GM23338 (cell line): ENCODE measurements at regions not wholly inside any gene's neighbourhood (a gene's known extent, or its start where the extent isn't known, plus 50 kb on each side); places are given as distances from the start of the nearest gene placed in this dataset.

Experiments
- ATAC-seq: fragments of 200-7000 bp; cut with Tn5 transposase; 3 replicates; pipeline ENCODE4 v1.9.1; 2020
- DNase-seq: peaks from one replicate; pipeline ENCODE4 v3.0.0-alpha.2; 2015; ENCODE audit warnings: low spot score
- H2AFZ ChIP-seq: fragments of 200-600 bp; sonication (generic); 2 replicates; pipeline ENCODE4 v1.8.0; 2016; ENCODE audit warnings: antibody characterized with exemption, mild to moderate bottlenecking, moderate library complexity
- H3F3A ChIP-seq: fragments of 200-600 bp; sonication (generic); replicated peaks from 2 replicates; pipeline ENCODE4 v1.8.0; 2017; ENCODE audit warnings: antibody characterized with exemption, mixed run types, low read depth
- H3K27ac ChIP-seq: fragments of 200-600 bp; sonication (generic); 2 replicates; pipeline ENCODE4 v1.6.1; 2016; ENCODE audit warnings: low read depth
- H3K27me3 ChIP-seq: fragments of 200-600 bp; sonication (generic); 2 replicates; pipeline ENCODE4 v1.8.0; 2016; ENCODE audit warnings: mild to moderate bottlenecking, mixed run types, moderate library complexity; ENCODE audit not compliant: insufficient read depth
- H3K36me3 ChIP-seq: fragments of 200-600 bp; sonication (generic); 2 replicates; pipeline ENCODE4 v1.8.0; 2016; ENCODE audit warnings: mild to moderate bottlenecking; ENCODE audit not compliant: insufficient read depth
- H3K4me1 ChIP-seq: fragments of 200-600 bp; sonication (generic); 2 replicates; pipeline ENCODE4 v1.8.0; 2016; ENCODE audit warnings: mild to moderate bottlenecking, moderate library complexity; ENCODE audit not compliant: insufficient read depth
- H3K4me2 ChIP-seq: fragments of 200-600 bp; sonication (generic); 2 replicates; pipeline ENCODE4 v1.7.1; 2017; ENCODE audit warnings: mixed run types
- H3K4me3 ChIP-seq: fragments of 200-600 bp; sonication (generic); 2 replicates; pipeline ENCODE4 v1.6.1; 2016; ENCODE audit warnings: mixed run types
- H3K79me2 ChIP-seq: fragments of 200-600 bp; sonication (generic); replicated peaks from 2 replicates; pipeline ENCODE4 v1.8.0; 2017; ENCODE audit warnings: mild to moderate bottlenecking; ENCODE audit not compliant: insufficient read depth
- H3K9me2 ChIP-seq: fragments of 200-600 bp; sonication (generic); 2 replicates; pipeline ENCODE4 v1.8.0; 2017; ENCODE audit not compliant: insufficient read depth
- H4K20me1 ChIP-seq: fragments of 200-600 bp; sonication (generic); replicated peaks from 2 replicates; pipeline ENCODE4 v1.8.0; 2017; ENCODE audit warnings: mild to moderate bottlenecking; ENCODE audit not compliant: insufficient read depth
- H3K27ac Mint-ChIP-seq: 2 replicates; pipeline ENCODE4 v1.8.0; 2020; ENCODE audit warnings: inconsistent platforms, mild to moderate bottlenecking, moderate library complexity, mixed read lengths
- H3K27me3 Mint-ChIP-seq: 3 replicates; pipeline ENCODE4 v1.8.0; 2022; ENCODE audit warnings: low read depth, mild to moderate bottlenecking, moderate library complexity, mixed read lengths, inconsistent platforms; ENCODE audit not compliant: insufficient read depth, poor library complexity
- H3K36me3 Mint-ChIP-seq: 3 replicates; pipeline ENCODE4 v1.8.0; 2021; ENCODE audit warnings: low read depth, mild to moderate bottlenecking, inconsistent platforms, moderate library complexity, mixed read lengths
- H3K4me1 Mint-ChIP-seq: 3 replicates; pipeline ENCODE4 v1.8.0; 2020; ENCODE audit warnings: mild to moderate bottlenecking, inconsistent platforms, mixed read lengths
- H3K4me3 Mint-ChIP-seq: 3 replicates; pipeline ENCODE4 v1.8.0; 2021; ENCODE audit warnings: moderate library complexity, mild to moderate bottlenecking, inconsistent platforms, mixed read lengths
- H3K9me3 Mint-ChIP-seq: 3 replicates; pipeline ENCODE4 v1.8.0; 2020; ENCODE audit warnings: moderate library complexity, mild to moderate bottlenecking, inconsistent platforms, mixed read lengths
- CREB1 ChIP-seq: fragments of 250-450 bp; sonication (Bioruptor Pico); IDR thresholded peaks from 2 replicates; pipeline ENCODE4 v1.5.0; 2020; ENCODE audit warnings: low read depth, mild to moderate bottlenecking, moderate library complexity
- EZH2 ChIP-seq: fragments of 200-600 bp; sonication (generic); IDR thresholded peaks from one replicate; pipeline ENCODE4 v1.8.0; 2017; ENCODE audit warnings: antibody characterized with exemption, mild to moderate bottlenecking, low read depth; ENCODE audit not compliant: unreplicated experiment
- EZH2phosphoT487 ChIP-seq: fragments of 200-600 bp; sonication (generic); IDR thresholded peaks from one replicate; pipeline ENCODE4 v1.8.1; 2018; ENCODE audit warnings: antibody characterized with exemption; ENCODE audit not compliant: unreplicated experiment
- JUNB ChIP-seq: IDR thresholded peaks from one replicate; pipeline ENCODE4 v1.6.1; 2016; ENCODE audit warnings: antibody characterized with exemption; ENCODE audit not compliant: unreplicated experiment
- NANOG ChIP-seq: IDR thresholded peaks from 2 replicates; pipeline ENCODE4 v1.6.1; 2016; ENCODE audit warnings: antibody characterized with exemption, borderline replicate concordance
- POLR2AphosphoS5 ChIP-seq: IDR thresholded peaks from 2 replicates; pipeline ENCODE4 v1.6.1; 2016; ENCODE audit warnings: antibody characterized with exemption, low read depth
- STAT1 ChIP-seq: IDR thresholded peaks from one replicate; pipeline ENCODE4 v1.6.1; 2016; ENCODE audit warnings: antibody characterized with exemption; ENCODE audit not compliant: unreplicated experiment
- ZNF114 ChIP-seq: fragments of 250-450 bp; sonication (Bioruptor Pico); IDR thresholded peaks from 2 replicates; pipeline ENCODE4 v1.5.0; 2020; ENCODE audit warnings: mild to moderate bottlenecking, moderate library complexity
- TF ChIP-seq, protein P1 (sequence below): fragments of 250-450 bp; sonication (Bioruptor Pico); IDR thresholded peaks from 2 replicates; pipeline ENCODE4 v1.5.0; 2020; ENCODE audit warnings: mild to moderate bottlenecking, moderate library complexity
- TF ChIP-seq, protein P2 (sequence below): IDR thresholded peaks from 2 replicates; pipeline ENCODE4 v1.6.1; 2016; ENCODE audit warnings: antibody characterized with exemption
- TF ChIP-seq, protein P3 (sequence below): IDR thresholded peaks from one replicate; pipeline ENCODE4 v1.6.1; 2018; ENCODE audit warnings: antibody characterized with exemption; ENCODE audit not compliant: unreplicated experiment

DNA sequence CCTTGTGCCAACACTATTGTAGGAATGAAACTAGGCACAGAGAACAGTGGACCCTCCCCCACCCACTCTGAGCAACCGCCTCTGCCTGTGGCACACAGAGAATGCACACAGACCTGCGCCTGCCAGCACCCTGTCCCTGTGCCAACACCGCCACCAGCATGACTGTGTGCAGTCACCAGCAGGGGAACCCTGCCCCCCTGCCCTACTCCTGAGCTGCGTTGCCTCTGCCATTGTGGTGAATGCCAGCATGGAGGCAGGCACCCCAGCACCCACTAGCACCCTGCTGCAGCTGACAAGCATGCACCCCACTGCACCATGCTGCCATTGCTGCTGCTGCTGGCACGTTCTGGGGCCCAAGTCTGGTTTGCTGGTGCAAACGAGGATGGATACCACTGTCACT, 94.4 kb upstream of the PRLR start:
- H3K4me1 ChIP-seq: no peaks in the 10 kb centered on the region
- no peak overlapping the region for H2AFZ ChIP-seq
- no peak overlapping the region for H3K4me2 ChIP-seq
- no peak overlapping the region for H3K27ac ChIP-seq
- H4K20me1 ChIP-seq: no peaks in the 10 kb centered on the region
- Mint-ChIP-seq H3K9me3 (no peaks in the 10 kb centered on the region), H3K27ac (no peak overlapping the region), H3K4me1 (no peaks in the 10 kb centered on the region), H3K27me3 (peaks cover 2% of the 10 kb centered on the region), H3K4me3 (no peak overlapping the region), H3K36me3 (no peaks in the 10 kb centered on the region)
- ATAC-seq (no peak), DNase-seq (no peak)
- no peaks in the 10 kb centered on the region for H3K79me2 ChIP-seq
- no peaks in the 10 kb centered on the region for H3K27me3 ChIP-seq
- TF ChIP-seq, protein P1, sequence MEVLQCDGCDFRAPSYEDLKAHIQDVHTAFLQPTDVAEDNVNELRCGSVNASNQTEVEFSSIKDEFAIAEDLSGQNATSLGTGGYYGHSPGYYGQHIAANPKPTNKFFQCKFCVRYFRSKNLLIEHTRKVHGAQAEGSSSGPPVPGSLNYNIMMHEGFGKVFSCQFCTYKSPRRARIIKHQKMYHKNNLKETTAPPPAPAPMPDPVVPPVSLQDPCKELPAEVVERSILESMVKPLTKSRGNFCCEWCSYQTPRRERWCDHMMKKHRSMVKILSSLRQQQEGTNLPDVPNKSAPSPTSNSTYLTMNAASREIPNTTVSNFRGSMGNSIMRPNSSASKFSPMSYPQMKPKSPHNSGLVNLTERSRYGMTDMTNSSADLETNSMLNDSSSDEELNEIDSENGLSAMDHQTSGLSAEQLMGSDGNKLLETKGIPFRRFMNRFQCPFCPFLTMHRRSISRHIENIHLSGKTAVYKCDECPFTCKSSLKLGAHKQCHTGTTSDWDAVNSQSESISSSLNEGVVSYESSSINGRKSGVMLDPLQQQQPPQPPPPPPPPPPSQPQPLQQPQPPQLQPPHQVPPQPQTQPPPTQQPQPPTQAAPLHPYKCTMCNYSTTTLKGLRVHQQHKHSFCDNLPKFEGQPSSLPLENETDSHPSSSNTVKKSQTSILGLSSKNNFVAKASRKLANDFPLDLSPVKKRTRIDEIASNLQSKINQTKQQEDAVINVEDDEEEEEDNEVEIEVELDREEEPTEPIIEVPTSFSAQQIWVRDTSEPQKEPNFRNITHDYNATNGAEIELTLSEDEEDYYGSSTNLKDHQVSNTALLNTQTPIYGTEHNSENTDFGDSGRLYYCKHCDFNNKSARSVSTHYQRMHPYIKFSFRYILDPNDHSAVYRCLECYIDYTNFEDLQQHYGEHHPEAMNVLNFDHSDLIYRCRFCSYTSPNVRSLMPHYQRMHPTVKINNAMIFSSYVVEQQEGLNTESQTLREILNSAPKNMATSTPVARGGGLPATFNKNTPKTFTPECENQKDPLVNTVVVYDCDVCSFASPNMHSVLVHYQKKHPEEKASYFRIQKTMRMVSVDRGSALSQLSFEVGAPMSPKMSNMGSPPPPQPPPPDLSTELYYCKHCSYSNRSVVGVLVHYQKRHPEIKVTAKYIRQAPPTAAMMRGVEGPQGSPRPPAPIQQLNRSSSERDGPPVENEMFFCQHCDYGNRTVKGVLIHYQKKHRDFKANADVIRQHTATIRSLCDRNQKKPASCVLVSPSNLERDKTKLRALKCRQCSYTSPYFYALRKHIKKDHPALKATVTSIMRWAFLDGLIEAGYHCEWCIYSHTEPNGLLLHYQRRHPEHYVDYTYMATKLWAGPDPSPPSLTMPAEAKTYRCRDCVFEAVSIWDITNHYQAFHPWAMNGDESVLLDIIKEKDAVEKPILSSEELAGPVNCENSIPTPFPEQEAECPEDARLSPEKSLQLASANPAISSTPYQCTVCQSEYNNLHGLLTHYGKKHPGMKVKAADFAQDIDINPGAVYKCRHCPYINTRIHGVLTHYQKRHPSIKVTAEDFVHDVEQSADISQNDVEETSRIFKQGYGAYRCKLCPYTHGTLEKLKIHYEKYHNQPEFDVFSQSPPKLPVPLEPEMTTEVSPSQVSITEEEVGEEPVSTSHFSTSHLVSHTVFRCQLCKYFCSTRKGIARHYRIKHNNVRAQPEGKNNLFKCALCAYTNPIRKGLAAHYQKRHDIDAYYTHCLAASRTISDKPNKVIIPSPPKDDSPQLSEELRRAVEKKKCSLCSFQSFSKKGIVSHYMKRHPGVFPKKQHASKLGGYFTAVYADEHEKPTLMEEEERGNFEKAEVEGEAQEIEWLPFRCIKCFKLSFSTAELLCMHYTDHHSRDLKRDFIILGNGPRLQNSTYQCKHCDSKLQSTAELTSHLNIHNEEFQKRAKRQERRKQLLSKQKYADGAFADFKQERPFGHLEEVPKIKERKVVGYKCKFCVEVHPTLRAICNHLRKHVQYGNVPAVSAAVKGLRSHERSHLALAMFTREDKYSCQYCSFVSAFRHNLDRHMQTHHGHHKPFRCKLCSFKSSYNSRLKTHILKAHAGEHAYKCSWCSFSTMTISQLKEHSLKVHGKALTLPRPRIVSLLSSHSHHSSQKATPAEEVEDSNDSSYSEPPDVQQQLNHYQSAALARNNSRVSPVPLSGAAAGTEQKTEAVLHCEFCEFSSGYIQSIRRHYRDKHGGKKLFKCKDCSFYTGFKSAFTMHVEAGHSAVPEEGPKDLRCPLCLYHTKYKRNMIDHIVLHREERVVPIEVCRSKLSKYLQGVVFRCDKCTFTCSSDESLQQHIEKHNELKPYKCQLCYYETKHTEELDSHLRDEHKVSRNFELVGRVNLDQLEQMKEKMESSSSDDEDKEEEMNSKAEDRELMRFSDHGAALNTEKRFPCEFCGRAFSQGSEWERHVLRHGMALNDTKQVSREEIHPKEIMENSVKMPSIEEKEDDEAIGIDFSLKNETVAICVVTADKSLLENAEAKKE: no peak
- TF ChIP-seq EZH2 (no peak), EZH2phosphoT487 (no peak), POLR2AphosphoS5 (no peak), CREB1 (CRISPR knock-in tag) (no peak), STAT1 (no peak), NANOG (no peak), ZNF114 (CRISPR knock-in tag) (no peak), JUNB (no peak)
- TF ChIP-seq, protein P2, sequence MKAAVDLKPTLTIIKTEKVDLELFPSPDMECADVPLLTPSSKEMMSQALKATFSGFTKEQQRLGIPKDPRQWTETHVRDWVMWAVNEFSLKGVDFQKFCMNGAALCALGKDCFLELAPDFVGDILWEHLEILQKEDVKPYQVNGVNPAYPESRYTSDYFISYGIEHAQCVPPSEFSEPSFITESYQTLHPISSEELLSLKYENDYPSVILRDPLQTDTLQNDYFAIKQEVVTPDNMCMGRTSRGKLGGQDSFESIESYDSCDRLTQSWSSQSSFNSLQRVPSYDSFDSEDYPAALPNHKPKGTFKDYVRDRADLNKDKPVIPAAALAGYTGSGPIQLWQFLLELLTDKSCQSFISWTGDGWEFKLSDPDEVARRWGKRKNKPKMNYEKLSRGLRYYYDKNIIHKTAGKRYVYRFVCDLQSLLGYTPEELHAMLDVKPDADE: no peak
- TF ChIP-seq, protein P3, sequence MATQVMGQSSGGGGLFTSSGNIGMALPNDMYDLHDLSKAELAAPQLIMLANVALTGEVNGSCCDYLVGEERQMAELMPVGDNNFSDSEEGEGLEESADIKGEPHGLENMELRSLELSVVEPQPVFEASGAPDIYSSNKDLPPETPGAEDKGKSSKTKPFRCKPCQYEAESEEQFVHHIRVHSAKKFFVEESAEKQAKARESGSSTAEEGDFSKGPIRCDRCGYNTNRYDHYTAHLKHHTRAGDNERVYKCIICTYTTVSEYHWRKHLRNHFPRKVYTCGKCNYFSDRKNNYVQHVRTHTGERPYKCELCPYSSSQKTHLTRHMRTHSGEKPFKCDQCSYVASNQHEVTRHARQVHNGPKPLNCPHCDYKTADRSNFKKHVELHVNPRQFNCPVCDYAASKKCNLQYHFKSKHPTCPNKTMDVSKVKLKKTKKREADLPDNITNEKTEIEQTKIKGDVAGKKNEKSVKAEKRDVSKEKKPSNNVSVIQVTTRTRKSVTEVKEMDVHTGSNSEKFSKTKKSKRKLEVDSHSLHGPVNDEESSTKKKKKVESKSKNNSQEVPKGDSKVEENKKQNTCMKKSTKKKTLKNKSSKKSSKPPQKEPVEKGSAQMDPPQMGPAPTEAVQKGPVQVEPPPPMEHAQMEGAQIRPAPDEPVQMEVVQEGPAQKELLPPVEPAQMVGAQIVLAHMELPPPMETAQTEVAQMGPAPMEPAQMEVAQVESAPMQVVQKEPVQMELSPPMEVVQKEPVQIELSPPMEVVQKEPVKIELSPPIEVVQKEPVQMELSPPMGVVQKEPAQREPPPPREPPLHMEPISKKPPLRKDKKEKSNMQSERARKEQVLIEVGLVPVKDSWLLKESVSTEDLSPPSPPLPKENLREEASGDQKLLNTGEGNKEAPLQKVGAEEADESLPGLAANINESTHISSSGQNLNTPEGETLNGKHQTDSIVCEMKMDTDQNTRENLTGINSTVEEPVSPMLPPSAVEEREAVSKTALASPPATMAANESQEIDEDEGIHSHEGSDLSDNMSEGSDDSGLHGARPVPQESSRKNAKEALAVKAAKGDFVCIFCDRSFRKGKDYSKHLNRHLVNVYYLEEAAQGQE: no peak
- H3K9me2 ChIP-seq: peaks cover 12% of the 10 kb centered on the region; the same call in 1 of the 2 replicates
- H3K36me3 ChIP-seq: no peaks in the 10 kb centered on the region
- H3K4me3 ChIP-seq: no peak overlapping the region
- no peaks in the 10 kb centered on the region for H3F3A ChIP-seq
